Uterus (tissue), 2 donors: ENCODE measurements at regions not wholly inside any gene's neighbourhood (a gene's known extent, or its start where the extent isn't known, plus 50 kb on each side); places are given as distances from the start of the nearest gene placed in this dataset.

Experiments
- POLR2A ChIP-seq, 2 donors: fragments of 450-650 bp; IDR thresholded peaks; one replicate each; pipeline ENCODE4 v1.6.1; 2016; ENCODE audit warnings: antibody characterized with exemption in 2 of 2, mild to moderate bottlenecking in 1 of 2, moderate library complexity in 1 of 2
- TF ChIP-seq, protein P1 (sequence below), 4 experiments: fragments of 200-600 bp in 2 of 4; fragments of 450-650 bp in 2 of 4; sonication (generic) in 2 of 4; IDR thresholded peaks; one replicate each; pipeline ENCODE4 v1.5.1; 2016 to 2019; ENCODE audit warnings: antibody characterized with exemption in 4 of 4, mild to moderate bottlenecking in 2 of 4, moderate library complexity in 1 of 4

GRCh38 chr7:81150951-81151361 is 232.1 kb upstream of the SEMA3C start:
- no peak for TF ChIP-seq POLR2A (IDR thresholded peaks at IDR 0.05)
- TF ChIP-seq, protein P1, sequence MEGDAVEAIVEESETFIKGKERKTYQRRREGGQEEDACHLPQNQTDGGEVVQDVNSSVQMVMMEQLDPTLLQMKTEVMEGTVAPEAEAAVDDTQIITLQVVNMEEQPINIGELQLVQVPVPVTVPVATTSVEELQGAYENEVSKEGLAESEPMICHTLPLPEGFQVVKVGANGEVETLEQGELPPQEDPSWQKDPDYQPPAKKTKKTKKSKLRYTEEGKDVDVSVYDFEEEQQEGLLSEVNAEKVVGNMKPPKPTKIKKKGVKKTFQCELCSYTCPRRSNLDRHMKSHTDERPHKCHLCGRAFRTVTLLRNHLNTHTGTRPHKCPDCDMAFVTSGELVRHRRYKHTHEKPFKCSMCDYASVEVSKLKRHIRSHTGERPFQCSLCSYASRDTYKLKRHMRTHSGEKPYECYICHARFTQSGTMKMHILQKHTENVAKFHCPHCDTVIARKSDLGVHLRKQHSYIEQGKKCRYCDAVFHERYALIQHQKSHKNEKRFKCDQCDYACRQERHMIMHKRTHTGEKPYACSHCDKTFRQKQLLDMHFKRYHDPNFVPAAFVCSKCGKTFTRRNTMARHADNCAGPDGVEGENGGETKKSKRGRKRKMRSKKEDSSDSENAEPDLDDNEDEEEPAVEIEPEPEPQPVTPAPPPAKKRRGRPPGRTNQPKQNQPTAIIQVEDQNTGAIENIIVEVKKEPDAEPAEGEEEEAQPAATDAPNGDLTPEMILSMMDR (IDR thresholded peaks at IDR 0.05): no peak
